ENCODE measurements at regions not wholly inside any gene's neighbourhood (a gene's known extent, or its start where the extent isn't known, plus 50 kb on each side); places are given as distances from the start of the nearest gene placed in this dataset.
A peak's percentile ranks its signal among the peaks of the same experiment; 100 is the strongest.

DNA sequence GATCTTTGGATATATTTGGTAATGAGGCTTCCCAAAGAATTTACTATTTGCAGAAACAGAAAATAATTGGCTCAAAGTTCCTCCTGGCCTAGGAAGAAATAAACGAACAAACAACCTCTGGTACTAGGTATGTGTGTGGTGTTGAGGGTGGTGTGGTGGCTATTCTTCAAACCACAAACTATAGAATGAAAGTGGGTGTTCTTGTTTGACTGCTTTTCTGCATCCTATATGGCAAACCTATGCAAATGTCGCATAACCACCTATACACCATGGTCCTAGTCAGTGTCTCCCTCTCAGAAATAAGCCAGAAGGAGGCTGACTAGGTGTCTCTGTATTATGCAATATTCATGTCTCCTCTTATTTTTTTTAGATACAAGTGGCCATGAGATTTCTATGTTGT lies 106.6 kb upstream of the PCDH18 start:
- no peaks in the 10 kb centered on the region for H3K36me3 Mint-ChIP-seq (ENCODE audit: low read depth)
- H3K4me1 Mint-ChIP-seq (ENCODE audit: low read depth): peaks cover 31% of the 10 kb centered on the region
- no peak overlapping the region for H3K4me3 Mint-ChIP-seq (ENCODE audit: unreplicated experiment)
- DNase-seq (ENCODE audit: low spot score): no peak
- H3K27ac Mint-ChIP-seq (ENCODE audit: unreplicated experiment): no peak overlapping the region
- TF ChIP-seq, protein P1, sequence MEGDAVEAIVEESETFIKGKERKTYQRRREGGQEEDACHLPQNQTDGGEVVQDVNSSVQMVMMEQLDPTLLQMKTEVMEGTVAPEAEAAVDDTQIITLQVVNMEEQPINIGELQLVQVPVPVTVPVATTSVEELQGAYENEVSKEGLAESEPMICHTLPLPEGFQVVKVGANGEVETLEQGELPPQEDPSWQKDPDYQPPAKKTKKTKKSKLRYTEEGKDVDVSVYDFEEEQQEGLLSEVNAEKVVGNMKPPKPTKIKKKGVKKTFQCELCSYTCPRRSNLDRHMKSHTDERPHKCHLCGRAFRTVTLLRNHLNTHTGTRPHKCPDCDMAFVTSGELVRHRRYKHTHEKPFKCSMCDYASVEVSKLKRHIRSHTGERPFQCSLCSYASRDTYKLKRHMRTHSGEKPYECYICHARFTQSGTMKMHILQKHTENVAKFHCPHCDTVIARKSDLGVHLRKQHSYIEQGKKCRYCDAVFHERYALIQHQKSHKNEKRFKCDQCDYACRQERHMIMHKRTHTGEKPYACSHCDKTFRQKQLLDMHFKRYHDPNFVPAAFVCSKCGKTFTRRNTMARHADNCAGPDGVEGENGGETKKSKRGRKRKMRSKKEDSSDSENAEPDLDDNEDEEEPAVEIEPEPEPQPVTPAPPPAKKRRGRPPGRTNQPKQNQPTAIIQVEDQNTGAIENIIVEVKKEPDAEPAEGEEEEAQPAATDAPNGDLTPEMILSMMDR (IDR thresholded peaks at IDR 0.05): no peak
- H3K27me3 Mint-ChIP-seq (ENCODE audit: low read depth): no peaks in the 10 kb centered on the region
- H3K9me3 Mint-ChIP-seq (ENCODE audit: low read depth): no peaks in the 10 kb centered on the region

DNA sequence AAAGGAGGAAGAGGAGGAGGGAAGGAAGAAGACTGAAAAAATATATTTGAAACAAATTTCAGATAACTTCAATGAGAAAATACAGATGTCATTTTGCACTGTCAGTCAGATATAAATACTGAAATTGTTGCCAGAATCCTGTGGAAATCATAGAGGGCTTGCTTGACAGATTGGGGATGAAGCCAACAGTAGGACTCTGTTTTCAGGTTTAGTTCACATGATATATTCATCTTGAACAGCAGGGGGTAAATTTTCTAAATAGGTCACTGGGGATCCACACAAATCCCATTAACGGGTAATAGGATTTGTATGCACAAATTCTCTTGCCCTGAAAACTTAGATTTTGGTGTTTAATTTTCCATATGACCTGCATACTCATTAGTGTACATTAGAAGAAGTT lies 103.3 kb upstream of the PCDH18 start:
- Mint-ChIP-seq H3K27ac (ENCODE audit: unreplicated experiment) (peak overlapping the region; percentile 67), H3K4me3 (ENCODE audit: unreplicated experiment) (no peak overlapping the region), H3K9me3 (ENCODE audit: low read depth) (peaks cover 5% of the 10 kb centered on the region), H3K36me3 (ENCODE audit: low read depth) (peaks cover 2% of the 10 kb centered on the region), H3K4me1 (ENCODE audit: low read depth) (peaks cover 16% of the 10 kb centered on the region), H3K27me3 (ENCODE audit: low read depth) (no peaks in the 10 kb centered on the region)
- DNase-seq (ENCODE audit: low spot score): no peak
- TF ChIP-seq, protein P1 (IDR thresholded peaks at IDR 0.05): no peak

DNA sequence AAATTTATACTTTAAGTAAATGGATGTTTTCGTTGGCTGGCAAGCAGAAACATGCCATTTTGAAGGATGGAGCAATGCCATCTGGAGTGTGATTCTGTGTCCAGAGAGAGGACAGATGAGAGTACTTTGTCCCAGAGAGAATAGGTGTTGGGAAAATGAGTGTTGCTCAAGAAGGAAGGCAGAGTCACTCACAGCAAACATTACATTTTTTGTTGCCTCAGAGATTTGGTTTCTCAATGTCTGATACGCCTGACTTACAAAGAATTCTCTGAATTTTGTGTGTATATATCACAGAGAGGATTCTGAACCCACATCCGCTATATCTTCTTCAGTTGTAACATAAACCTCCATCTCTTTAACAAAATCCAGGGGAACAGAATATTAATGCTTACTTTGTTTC lies 102.8 kb upstream of the PCDH18 start:
- TF ChIP-seq, protein P1 (IDR thresholded peaks at IDR 0.05): no peak
- Mint-ChIP-seq H3K4me3 (ENCODE audit: unreplicated experiment) (no peak overlapping the region), H3K9me3 (ENCODE audit: low read depth) (peaks cover 5% of the 10 kb centered on the region), H3K27ac (ENCODE audit: unreplicated experiment) (peak overlapping the region; percentile 67), H3K4me1 (ENCODE audit: low read depth) (peaks cover 16% of the 10 kb centered on the region), H3K36me3 (ENCODE audit: low read depth) (peaks cover 2% of the 10 kb centered on the region), H3K27me3 (ENCODE audit: low read depth) (no peaks in the 10 kb centered on the region)
- DNase-seq (ENCODE audit: low spot score): no peak

DNA sequence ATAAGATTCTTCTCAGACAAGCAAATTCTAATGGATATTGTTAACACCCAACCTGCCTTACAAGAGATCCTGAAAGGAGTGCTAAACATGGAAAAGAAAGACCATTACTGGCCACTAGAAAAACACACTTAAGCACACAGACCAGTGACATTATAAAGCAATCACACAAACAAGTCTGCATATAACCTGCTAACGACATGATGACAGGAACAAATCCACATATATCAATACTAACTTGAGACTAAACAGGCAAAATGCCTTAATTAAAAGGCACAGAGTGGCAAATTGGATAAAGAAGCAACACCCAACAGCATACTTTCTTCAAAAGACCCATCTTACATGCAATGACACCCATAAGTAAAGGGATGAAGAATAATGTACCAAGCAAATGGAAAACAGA lies 100.5 kb upstream of the PCDH18 start:
- H3K4me3 Mint-ChIP-seq (ENCODE audit: unreplicated experiment): no peak overlapping the region
- no peaks in the 10 kb centered on the region for H3K27me3 Mint-ChIP-seq (ENCODE audit: low read depth)
- TF ChIP-seq, protein P1 (IDR thresholded peaks at IDR 0.05): no peak
- peaks cover 2% of the 10 kb centered on the region for H3K36me3 Mint-ChIP-seq (ENCODE audit: low read depth)
- peaks cover 21% of the 10 kb centered on the region for H3K4me1 Mint-ChIP-seq (ENCODE audit: low read depth)
- H3K27ac Mint-ChIP-seq (ENCODE audit: unreplicated experiment): no peak overlapping the region
- peaks cover 5% of the 10 kb centered on the region for H3K9me3 Mint-ChIP-seq (ENCODE audit: low read depth)
- DNase-seq (ENCODE audit: low spot score): no peak

DNA sequence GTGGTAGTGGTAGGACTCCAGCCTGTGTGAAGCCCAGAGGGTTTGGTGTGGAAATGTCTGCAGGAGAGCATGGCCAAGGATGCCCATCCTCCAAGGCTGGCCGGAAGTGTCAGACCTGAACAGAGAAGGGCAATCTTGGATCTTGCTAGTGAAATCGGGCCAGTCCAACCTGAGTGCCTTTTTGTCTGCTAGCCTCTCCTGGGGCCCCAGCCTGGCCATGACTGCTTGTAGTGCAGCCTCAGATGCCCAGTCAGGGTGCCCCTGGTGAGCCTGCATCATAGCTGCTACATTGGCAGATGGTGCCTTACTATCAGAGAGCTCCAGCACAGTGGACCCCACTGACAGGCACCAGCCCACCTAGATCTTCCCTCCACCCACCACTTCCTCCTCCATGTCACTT lies 99.3 kb upstream of the PCDH18 start:
- TF ChIP-seq, protein P1 (IDR thresholded peaks at IDR 0.05): no peak

More for the DNA sequence above, 99.3 kb upstream of the PCDH18 start:
- Mint-ChIP-seq H3K4me3 (ENCODE audit: unreplicated experiment) (no peak overlapping the region), H3K9me3 (ENCODE audit: low read depth) (peaks cover 5% of the 10 kb centered on the region), H3K36me3 (ENCODE audit: low read depth) (peaks cover 2% of the 10 kb centered on the region), H3K27ac (ENCODE audit: unreplicated experiment) (no peak overlapping the region), H3K4me1 (ENCODE audit: low read depth) (peaks cover 28% of the 10 kb centered on the region), H3K27me3 (ENCODE audit: low read depth) (no peaks in the 10 kb centered on the region)
- DNase-seq (ENCODE audit: low spot score): peak; percentile 63

Data from chondrocyte (in vitro differentiated cells).